ENCODE measurements at regions not wholly inside any gene's neighbourhood (a gene's known extent, or its start where the extent isn't known, plus 50 kb on each side); places are given as distances from the start of the nearest gene placed in this dataset.
"Not testable (repeated sequence)": the region's sequence is repeated elsewhere in the genome, so short reads cannot be mapped to it uniquely, and the experiment has no call there.

DNA sequence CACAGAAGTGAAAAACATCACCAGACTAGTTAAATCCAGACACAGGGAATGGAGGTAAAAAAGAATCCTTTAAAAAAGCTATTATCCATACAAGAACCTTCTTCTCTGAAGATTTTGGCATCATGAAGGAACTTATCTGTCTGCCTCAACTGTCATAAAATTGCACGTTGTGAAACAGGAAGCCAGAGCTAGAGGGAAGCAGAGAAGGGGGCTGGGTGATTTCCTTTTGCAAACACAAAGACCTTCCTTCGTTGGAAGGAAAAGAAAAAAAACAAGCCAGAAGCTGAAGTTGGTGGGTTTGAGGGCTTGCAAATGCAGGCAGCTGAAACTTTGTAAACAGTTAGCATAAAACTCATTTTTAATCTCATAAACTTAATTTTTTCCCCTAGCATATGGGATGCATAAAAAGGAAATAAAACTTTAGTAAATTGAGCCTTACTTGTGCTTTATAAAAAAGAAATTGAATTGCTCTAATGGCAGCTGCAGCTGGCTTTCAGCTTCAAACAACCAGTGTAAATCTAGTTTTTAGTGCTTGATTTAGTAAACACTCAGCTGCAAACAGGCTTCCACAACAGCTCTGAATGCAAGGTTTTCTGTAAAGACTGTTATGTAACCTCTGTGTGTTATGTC is 101.6 kb downstream of the OTUD1 start:
- no peaks in the 10 kb centered on the region for H3K4me1 ChIP-seq (ENCODE audit: low read depth, poor library complexity, severe bottlenecking)
- no peaks in the 10 kb centered on the region for H3K36me3 ChIP-seq (ENCODE audit: insufficient read depth)
- no peaks in the 10 kb centered on the region for H3K79me2 ChIP-seq (ENCODE audit: insufficient read depth, low read depth)
- H2AFZ ChIP-seq (ENCODE audit: low read depth): no peak overlapping the region
- no peak overlapping the region for H3K4me3 ChIP-seq (IDR thresholded peaks at IDR 0.05; ENCODE audit: insufficient read depth, low read depth, low read length)
- H3K9ac ChIP-seq: no peak overlapping the region
- TF ChIP-seq, protein P1, sequence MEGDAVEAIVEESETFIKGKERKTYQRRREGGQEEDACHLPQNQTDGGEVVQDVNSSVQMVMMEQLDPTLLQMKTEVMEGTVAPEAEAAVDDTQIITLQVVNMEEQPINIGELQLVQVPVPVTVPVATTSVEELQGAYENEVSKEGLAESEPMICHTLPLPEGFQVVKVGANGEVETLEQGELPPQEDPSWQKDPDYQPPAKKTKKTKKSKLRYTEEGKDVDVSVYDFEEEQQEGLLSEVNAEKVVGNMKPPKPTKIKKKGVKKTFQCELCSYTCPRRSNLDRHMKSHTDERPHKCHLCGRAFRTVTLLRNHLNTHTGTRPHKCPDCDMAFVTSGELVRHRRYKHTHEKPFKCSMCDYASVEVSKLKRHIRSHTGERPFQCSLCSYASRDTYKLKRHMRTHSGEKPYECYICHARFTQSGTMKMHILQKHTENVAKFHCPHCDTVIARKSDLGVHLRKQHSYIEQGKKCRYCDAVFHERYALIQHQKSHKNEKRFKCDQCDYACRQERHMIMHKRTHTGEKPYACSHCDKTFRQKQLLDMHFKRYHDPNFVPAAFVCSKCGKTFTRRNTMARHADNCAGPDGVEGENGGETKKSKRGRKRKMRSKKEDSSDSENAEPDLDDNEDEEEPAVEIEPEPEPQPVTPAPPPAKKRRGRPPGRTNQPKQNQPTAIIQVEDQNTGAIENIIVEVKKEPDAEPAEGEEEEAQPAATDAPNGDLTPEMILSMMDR (conservative IDR thresholded peaks at IDR 0.05; ENCODE audit: low read depth, low read length): no peak
- no peak overlapping the region for H3K27ac ChIP-seq
- H3K4me2 ChIP-seq: no peak overlapping the region
- H3K27me3 ChIP-seq (ENCODE audit: insufficient read depth, low read depth): no peaks in the 10 kb centered on the region
- no peaks in the 10 kb centered on the region for H4K20me1 ChIP-seq (ENCODE audit: insufficient read depth)

DNA sequence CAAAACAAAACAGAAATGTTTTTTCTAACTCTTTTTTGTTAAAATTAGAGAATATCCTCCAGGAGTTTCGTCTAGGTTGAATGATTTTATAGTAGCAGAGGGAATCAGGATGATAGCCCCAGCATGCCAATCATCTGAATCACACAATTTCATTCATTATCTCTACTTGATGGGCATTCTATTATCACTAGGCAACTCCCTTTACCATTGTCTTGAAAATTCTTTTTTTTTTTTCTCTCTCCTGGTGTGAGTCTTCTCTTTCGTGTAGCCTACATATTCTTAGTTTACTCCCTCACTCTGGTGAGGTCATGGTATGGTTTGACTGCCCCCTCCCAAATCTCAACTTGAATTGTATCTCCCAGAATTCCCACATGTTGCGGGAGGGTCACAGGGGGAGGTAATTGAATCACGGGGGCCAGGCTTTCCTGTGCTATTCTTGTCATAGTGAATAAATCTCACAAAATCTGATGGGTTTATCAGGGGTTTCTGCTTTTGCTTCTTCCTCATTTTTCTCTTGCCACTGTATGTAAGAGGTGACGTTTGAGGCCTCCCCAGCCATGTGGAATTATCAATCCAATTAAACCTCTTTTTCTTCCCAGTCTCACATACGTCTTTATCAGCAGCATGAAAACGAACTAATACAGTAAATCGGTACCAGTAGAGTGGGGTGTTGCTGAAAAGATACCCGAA is 105.0 kb downstream of the OTUD1 start:
- H3K27me3 ChIP-seq (ENCODE audit: insufficient read depth, low read depth): no peaks in the 10 kb centered on the region
- H2AFZ ChIP-seq (ENCODE audit: low read depth): no peak overlapping the region
- no peak overlapping the region for H3K27ac ChIP-seq
- TF ChIP-seq, protein P1 (conservative IDR thresholded peaks at IDR 0.05; ENCODE audit: low read depth, low read length): no peak
- no peaks in the 10 kb centered on the region for H3K36me3 ChIP-seq (ENCODE audit: insufficient read depth)
- H3K4me2 ChIP-seq: no peak overlapping the region
- no peaks in the 10 kb centered on the region for H4K20me1 ChIP-seq (ENCODE audit: insufficient read depth)
- H3K79me2 ChIP-seq (ENCODE audit: insufficient read depth, low read depth): no peaks in the 10 kb centered on the region
- H3K4me3 ChIP-seq (IDR thresholded peaks at IDR 0.05; ENCODE audit: insufficient read depth, low read depth, low read length): no peak overlapping the region
- no peak overlapping the region for H3K9ac ChIP-seq
- H3K4me1 ChIP-seq (ENCODE audit: low read depth, poor library complexity, severe bottlenecking): no peaks in the 10 kb centered on the region

DNA sequence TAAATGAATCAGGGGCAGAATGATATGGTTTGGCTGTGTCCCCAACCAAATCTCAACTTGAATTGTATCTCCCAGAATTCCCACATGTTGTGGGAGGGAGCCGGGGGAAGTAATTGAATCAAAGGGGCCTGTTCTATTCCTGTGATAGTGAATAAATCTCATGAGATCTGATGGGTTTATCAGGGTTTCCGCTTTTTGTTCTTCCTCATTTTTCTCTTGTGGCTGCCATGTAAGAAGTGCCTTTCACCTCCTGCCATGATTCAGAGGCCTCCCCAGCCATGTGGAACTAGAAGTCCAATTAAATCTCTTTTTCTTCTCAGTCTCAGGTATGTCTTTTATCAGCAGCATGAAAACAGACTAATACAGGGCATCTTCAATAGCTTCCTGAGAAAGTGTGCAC is 107.0 kb downstream of the OTUD1 start:
- not testable (repeated sequence) for H4K20me1 ChIP-seq (ENCODE audit: insufficient read depth); H3K79me2 ChIP-seq (ENCODE audit: insufficient read depth, low read depth); H3K4me2 ChIP-seq; H3K4me3 ChIP-seq (IDR thresholded peaks at IDR 0.05; ENCODE audit: insufficient read depth, low read depth, low read length); H3K27me3 ChIP-seq (ENCODE audit: insufficient read depth, low read depth); H3K9ac ChIP-seq; H3K27ac ChIP-seq; H3K36me3 ChIP-seq (ENCODE audit: insufficient read depth); H2AFZ ChIP-seq (ENCODE audit: low read depth); H3K4me1 ChIP-seq (ENCODE audit: low read depth, poor library complexity, severe bottlenecking)

DNA sequence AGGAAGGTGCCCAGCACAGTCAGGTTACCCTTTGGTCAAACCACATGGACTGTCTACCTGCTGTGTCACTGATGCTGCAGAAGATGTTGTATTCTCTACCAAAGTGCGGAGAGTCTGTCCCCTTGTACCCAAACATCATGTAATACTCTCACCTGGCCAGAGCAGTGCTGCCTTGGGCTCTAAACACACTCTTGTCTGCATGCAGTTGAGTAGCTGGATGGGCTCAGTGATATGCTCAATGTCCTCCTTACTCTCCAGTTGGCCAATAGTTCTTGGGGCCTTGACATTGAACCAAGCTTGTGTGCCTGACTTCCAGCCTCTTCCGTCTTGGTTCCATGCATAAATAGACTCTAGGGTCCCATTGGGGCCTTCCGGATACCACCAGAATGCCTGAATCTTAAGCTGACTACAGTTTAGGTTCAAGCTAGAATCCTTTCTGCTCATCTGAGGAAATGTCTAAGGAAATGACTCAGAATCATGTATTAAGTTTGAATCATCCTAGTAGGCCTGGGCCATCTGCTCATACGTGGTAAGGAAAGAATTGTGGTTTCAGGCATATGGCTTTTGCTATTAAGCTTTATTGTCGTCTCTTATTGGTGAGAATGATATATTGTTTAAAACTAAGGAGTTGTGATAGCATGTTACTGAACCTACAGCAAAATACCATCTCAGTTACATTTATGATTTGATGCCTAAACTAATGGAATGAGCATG is 118.0 kb downstream of the OTUD1 start:
- no peaks in the 10 kb centered on the region for H4K20me1 ChIP-seq (ENCODE audit: insufficient read depth)
- no peaks in the 10 kb centered on the region for H3K4me1 ChIP-seq (ENCODE audit: low read depth, poor library complexity, severe bottlenecking)
- H3K79me2 ChIP-seq (ENCODE audit: insufficient read depth, low read depth): no peaks in the 10 kb centered on the region
- H2AFZ ChIP-seq (ENCODE audit: low read depth): no peak overlapping the region
- H3K4me3 ChIP-seq (IDR thresholded peaks at IDR 0.05; ENCODE audit: insufficient read depth, low read depth, low read length): no peak overlapping the region
- H3K4me2 ChIP-seq: no peak overlapping the region
- no peaks in the 10 kb centered on the region for H3K36me3 ChIP-seq (ENCODE audit: insufficient read depth)
- TF ChIP-seq, protein P1 (conservative IDR thresholded peaks at IDR 0.05; ENCODE audit: low read depth, low read length): no peak
- no peaks in the 10 kb centered on the region for H3K27me3 ChIP-seq (ENCODE audit: insufficient read depth, low read depth)
- H3K27ac ChIP-seq: no peak overlapping the region
- no peak overlapping the region for H3K9ac ChIP-seq

DNA sequence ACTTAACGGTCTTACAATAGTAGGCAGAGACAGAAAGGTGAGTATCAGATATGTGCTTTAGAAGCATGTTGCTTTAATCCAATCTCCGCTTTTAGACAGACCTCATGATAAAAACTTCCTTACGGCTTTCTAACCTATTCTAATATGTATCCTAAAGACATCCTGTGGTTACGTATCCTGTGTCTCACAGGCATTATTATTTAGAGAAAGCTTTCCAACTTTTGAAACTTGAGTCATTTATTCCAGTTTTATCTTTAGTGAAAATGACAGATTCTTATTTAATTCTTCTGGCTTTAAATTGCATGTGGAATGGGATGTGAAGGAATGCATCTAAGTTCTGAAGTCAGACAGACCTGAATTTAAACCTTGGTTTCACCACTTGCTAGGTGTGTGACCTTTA is 118.9 kb downstream of the OTUD1 start:
- H3K4me1 ChIP-seq (ENCODE audit: low read depth, poor library complexity, severe bottlenecking): no peaks in the 10 kb centered on the region
- H4K20me1 ChIP-seq (ENCODE audit: insufficient read depth): no peaks in the 10 kb centered on the region
- no peaks in the 10 kb centered on the region for H3K79me2 ChIP-seq (ENCODE audit: insufficient read depth, low read depth)
- H3K27me3 ChIP-seq (ENCODE audit: insufficient read depth, low read depth): no peaks in the 10 kb centered on the region
- no peaks in the 10 kb centered on the region for H3K36me3 ChIP-seq (ENCODE audit: insufficient read depth)
- no peak overlapping the region for H2AFZ ChIP-seq (ENCODE audit: low read depth)
- TF ChIP-seq, protein P1 (conservative IDR thresholded peaks at IDR 0.05; ENCODE audit: low read depth, low read length): no peak
- H3K9ac ChIP-seq: no peak overlapping the region
- H3K27ac ChIP-seq: no peak overlapping the region
- H3K4me3 ChIP-seq (IDR thresholded peaks at IDR 0.05; ENCODE audit: insufficient read depth, low read depth, low read length): no peak overlapping the region
- no peak overlapping the region for H3K4me2 ChIP-seq

Measured in KMS-11 (cell line).